NCI-H82 (cell line): ENCODE measurements at regions not wholly inside any gene's neighbourhood (a gene's known extent, or its start where the extent isn't known, plus 50 kb on each side); places are given as distances from the start of the nearest gene placed in this dataset.

ENCODE experiments used
- DNase-seq: peaks from one replicate; lab custom pipeline; 2025; lab: John Stamatoyannopoulos, UW

DNA sequence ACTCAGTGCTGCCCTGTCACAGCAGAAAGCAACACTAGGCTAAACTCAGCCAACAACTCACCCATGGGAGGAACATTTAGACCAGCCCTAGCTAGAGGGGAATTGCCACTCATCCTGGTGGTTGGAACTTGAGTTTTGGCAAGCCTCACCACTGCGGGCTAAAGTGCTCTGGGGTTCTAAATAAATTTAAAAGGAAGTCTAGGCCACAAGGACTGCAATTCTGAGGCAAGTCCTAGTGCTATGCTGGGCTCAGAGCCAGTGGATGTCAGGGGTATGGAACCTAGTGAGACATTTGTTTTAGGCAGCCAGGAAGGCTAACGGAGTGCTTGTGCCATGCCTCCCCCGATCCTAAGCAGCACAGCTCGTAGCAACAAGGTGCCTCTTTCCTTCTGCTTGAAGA lies 78.0 kb downstream of the RGS13 start:
- DNase-seq: no peak

DNA sequence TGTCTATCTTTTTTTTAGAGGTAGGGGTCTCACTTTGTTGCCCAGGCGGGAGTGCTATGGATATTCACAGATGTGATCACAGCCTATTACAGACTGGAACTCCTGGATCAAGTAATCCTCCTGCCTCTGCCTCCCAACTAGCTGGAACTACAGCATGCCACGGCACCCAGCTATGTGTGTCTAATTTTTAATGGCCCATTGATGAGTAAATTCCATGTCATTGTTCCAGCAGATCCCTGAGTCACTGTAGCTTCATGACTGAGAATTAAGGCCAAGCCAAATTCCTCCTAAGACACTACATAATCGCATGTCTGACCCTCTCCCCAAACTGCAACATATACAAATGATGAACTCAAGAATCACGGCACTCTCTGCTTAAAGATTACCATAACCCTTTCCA lies 84.2 kb upstream of the RGS2 start:
- DNase-seq: no peak

DNA sequence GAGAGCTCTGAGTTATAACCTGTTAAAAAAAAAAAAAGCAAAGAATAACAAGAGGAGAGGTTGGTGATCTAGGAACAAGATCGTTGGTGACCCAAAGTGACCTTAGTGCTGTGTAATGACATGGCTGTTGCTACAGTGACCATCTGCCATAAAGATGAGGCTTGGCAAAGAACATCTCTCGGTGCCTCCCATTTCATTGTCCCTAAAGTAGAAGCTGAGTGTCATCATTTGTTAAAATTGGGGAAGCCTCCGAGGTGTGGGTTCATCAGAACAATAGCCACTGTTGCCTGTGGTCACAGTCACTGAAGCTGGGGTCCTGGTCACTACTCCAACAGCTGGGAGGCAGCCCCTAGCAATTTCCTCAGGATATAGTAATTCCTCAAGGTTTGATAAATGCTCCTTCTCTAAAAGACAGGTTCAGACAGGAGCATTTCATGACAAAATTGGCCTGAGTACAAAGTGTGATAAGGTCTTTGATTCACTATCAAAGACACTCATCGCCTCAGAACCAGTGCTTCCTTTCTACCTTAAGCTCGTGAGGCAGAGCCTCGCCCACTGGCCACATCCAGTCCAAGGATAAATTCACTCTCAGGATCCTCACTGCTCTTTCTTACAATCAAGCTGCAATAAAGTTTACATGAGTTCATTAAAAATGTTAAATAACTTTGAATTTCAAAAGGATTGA lies 81.9 kb upstream of the RGS2 start:
- DNase-seq: no peak

DNA sequence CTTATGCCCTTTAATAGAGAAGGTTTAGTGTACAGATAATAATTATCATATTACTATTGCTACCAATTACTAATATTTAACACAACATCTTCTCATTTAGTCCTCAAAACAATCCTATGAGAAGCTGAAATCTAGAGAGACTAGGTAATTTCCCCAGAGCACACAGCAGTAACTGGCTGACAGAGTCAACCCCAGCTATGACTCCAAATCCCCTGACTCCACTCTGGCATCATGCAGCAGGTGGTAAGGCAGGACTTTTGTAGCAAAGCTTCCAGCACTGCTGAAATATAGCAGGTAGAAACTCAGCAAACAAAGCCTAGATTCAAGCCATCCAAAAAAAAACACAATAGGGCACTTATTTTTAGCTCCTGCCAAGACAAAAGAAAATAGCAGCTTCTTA lies 79.3 kb upstream of the RGS2 start:
- no peak for DNase-seq

DNA sequence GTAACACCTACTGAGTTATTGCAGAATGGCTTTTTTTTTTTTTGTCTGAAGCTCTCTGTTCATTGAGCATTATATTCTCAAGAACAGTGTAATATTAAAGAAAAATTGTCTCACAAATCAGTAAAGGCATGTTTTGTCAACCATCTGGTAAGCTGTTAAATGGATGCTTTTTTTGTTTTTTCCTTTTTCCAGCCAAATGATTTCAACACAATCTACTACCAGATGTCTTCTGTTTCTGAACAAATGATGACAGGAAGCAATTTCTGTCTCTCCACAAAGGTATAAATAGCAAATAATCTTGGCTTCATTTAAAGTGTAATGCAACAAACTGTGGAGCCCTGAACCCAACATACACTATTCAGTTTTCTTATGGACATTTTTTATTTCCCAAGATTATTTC lies 78.6 kb upstream of the RGS2 start:
- DNase-seq: no peak

DNA sequence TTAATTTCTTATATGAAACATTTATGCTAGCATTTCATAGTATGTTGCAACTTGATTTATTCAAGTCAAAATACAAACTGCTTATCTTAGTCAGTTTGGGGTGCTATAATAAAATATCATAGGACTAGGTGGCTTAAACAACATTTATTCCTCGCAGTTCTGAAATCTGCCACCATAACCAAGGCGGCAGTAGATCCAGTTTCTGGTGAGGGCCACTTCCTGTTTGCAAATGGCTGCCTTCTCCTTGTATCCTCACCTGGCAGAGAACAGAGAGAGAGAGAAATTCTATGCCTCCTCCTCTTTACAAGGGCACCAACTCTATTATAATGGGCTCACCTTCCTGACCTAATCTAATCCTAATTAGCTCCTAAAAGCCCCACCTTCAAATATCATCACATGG lies 76.1 kb upstream of the RGS2 start:
- DNase-seq: peak; percentile 50

DNA sequence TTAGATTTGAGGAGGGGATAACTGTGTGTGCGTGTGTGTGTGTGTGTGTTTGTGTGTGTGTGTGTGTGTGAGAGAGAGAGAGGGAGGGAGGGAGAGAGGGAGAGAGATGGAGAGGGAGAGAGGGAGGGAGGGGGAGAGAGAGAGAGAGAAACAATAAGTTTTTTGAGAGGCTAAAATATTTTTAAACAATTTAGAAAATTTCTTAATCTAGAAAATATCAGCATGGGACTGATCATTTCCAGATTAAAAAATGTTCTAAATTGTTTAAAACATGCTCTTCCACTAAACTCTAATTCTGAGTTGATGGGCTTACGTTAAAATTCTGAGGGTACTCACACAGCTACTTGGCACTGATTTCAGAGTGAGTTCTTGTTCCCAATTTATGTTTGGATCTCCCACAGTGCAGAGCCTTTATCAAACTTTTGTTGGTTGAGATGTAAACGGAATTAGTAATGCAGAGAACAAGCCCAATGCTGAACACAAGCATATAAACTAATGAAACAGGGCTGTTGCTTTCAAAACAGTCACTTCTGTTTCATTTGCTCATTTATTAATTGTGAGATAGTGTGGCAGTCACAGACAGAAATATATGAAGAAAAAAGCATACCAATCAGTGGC lies 73.4 kb upstream of the RGS2 start:
- DNase-seq: no peak

DNA sequence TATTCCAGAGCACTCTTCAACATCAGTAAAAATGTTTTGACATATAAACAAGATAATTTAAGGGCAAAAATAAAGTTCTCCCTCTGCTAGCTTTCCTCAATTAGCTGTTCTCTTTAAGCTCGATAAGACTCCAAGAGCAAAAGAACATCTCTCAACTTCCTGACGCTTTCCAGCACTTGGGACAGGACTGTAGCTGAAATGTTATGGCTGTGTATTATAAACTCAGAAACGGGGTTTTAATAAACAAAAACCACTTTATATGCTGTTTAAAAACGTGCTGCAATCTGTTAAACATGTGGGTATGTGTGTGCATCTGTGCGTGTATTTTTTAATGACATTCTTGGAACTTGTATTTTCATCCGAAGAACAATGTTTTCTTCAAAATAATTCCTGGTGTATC lies 71.5 kb upstream of the RGS2 start:
- DNase-seq: no peak

DNA sequence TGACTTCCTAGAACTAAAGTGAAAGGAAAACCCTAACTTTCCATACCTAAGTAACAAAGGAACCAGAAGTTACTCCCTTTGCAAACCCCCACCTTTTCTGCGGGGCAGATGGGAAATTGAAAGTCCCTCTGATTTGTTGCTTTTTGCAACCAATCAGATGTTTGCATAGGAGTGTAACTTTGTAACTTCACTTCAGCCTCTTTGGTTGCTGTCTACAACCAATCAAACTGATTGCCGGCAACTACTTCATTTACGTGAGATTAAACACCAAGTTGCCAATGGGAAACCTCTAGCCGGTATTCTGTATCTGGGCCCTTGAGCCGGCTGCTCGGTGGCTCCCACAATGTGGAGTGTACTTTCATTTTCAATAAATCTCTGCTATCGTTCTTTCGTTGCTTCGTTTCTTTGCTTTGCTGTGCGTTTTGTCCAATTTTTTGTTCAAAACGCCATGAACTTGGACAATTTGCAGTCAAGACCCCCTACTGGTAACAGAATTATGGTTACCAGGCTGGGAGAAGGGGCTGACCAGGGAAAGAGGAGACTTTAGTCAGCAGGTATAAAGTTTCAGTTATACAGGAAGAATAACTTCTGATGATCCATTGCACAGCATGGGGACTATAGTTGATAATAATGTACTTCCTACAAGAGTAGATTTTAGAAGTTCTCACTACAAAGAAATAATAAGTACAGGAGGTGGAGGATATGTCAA lies 69.2 kb upstream of the RGS2 start:
- no peak for DNase-seq

DNA sequence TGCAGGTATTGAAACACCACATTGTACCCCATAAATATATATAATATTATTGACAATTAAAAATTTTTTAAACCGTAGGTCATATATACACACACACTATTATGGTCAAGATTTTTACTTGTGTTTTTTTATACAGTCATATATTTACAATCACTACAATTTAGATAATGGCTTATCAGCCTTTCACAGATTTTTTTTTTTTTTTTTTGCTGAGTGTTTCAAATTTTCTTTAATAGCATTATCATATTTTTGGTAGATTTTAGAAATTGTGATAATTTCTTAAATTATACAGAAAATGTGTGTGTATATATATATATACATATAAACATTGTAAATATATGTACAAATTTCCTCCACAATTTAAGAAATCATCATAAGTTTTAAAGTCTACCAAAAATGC lies 68.6 kb upstream of the RGS2 start:
- DNase-seq: no peak

DNA sequence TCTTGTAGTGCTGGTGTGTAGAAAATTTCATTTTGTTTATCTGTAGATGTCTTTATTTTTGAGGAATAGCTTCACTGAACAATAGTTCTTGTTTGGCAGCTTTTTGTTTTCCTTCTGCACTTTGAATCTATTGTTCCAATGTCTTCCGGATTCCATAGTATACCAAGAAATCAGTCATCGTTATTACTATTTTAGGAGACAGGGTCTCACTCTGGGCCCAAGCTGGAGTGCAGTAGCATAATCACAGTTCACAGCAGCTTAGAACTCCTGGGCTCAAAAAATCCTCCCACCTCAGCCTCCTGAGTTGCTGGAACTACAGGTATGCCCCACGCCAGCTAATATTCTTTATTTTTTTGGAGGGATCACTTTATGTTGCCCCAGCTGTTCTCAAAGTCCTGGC lies 67.7 kb upstream of the RGS2 start:
- no peak for DNase-seq

DNA sequence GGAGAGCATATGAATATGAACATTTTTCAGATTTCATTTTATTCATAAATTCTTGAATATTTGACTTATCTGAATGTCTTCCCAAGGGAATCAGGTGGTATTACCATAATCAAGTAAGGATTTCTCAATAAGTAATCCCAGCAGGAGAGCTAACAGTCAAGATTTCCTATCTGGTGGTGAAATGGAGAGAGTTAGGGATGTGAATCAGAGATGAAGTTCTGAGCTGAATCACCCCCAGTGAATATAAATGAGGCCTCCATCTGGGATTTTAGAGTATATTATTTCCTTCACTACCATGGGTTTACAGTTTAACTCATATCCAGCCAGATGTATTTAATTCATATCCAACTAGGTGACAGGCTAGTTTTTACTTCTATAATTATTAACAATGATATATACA lies 61.5 kb upstream of the RGS2 start:
- no peak for DNase-seq

DNA sequence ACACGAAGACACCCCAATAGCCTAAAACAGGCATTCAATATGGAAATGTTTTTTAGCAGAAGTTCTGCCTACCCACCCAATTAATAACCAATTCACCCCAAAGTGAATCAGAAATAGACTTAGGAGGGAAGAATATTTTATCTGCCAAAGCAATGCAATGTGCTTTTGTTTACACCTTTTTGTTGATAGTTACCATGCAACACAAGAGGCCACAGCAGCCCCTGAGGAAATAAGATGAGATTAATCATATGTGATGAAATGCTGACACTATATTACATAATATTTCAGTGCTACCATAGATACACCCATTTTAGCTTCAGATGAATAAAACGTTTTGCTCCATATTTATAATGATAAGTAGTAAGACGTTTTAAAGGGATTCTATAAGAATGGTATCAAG lies 60.9 kb upstream of the RGS2 start:
- no peak for DNase-seq

DNA sequence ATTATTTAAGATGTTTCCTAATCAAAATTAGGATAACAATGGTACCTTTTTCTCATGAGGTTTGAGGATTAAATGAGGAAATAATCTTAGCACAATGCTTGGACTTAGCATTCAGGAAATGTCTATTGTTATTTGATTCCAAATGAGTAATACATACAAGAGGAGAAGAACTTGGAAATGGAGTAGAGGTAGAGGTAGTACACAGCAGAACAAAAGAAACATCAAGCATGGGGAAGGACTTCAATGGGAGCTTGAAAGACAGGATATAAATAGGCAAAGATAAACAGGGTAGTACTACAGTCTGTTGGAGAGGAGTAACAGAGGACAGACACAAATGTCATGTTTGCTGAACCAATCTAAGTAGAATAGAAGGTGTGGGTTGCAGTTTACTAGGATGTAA lies 59.5 kb upstream of the RGS2 start:
- DNase-seq: no peak

DNA sequence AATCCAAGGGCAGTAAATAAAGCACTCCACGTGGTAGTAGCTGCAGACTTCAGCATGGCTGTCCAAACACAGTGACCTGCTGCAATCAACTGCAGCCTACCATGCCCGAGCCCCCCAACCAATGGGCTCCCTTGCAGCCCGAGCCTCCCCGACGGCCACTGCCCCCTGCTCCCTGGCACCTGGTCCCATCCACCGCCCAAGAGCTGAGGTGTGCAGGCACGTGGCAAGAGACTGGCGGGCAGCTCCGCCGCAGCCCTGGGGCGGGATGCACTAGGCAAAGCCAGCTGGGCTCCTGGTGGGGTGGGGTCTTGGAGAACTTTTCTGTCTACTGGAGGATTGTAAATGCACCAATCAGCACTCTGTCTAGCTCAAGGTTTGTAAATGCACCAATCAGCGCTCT lies 57.6 kb upstream of the RGS2 start:
- no peak for DNase-seq

DNA sequence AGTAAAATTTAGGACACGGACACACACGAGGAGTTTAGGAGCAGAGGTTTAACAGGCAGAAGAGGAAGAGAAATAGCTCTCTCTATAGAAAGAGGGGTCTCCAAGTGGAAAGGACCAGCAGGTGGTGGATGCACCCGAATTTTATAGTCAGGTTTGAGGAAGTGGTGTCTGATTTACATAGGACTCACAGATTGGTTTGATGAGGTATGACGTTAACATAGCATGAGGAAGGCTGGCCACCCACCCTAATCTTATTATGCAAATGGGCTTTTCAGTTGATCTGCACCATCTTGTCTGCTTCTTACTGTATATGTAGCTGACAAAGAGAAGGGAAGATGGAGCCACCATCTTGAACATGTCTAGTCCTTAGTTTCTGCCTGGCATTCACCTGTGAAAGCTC lies 52.5 kb upstream of the RGS2 start:
- DNase-seq: peak; percentile 80

DNA sequence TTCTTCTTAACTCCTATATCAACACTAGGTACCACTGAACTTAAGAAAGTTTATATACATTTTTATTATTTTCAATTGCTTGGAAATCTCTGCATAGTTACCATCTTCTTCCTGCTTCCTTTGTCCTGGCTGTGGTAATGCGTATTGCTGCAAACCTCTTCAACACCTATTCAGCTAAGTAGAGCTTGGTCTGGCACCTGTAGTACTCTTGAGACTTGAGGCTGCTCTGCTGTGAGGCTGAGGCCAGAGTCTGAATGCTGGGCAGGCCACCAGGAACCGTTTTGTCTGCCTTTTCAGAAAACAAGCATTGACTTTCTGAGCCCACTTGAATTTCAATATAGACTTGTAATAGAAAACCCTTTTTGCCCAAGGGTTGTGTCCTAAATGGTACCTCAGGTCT lies 52.0 kb upstream of the RGS2 start:
- no peak for DNase-seq

DNA sequence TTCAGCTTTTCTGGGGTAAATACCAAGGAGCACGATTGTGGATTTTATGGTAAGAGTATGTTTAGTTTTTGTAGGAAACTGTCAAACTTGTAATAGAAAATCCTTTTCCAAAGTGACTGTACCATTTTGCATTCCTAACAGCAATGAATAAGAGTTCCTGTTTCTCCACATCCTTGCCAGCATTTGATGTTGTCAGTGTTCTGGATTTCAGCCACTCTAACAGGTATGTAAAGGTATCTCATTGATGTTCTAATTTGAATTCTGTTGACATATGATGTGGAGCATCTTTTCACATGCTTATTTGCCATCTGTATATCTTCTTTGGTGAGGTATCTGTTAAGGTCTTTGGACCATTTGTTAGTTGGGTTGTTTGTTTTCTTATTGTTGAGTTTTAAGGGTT lies 50.3 kb upstream of the RGS2 start:
- no peak for DNase-seq
